Trophoblast cell (in vitro differentiated cells and primary cell): ENCODE measurements at regions not wholly inside any gene's neighbourhood (a gene's known extent, or its start where the extent isn't known, plus 50 kb on each side); places are given as distances from the start of the nearest gene placed in this dataset.
A peak's percentile ranks its signal among the peaks of the same experiment; 100 is the strongest.

Experiments
- DNase-seq, 2 donors: peaks; one replicate each; pipeline ENCODE4 v3.0.0-alpha.2; 2016
- H2AFZ ChIP-seq: 2 replicates; pipeline ENCODE4 v1.6.1; 2013; ENCODE audit warnings: low read length, moderate library complexity, mild to moderate bottlenecking; ENCODE audit not compliant: insufficient read depth, poor library complexity
- H2AK5ac ChIP-seq: 2 replicates; pipeline ENCODE4 v1.6.1; 2013; ENCODE audit warnings: mild to moderate bottlenecking, low read length
- H2BK120ac ChIP-seq: 2 replicates; pipeline ENCODE4 v1.6.1; 2013; ENCODE audit warnings: low read length, mild to moderate bottlenecking, moderate library complexity; ENCODE audit not compliant: insufficient read depth, poor library complexity
- H2BK12ac ChIP-seq: 2 replicates; pipeline ENCODE4 v1.6.1; 2013; ENCODE audit warnings: mild to moderate bottlenecking, low read length, moderate library complexity
- H2BK5ac ChIP-seq: 2 replicates; pipeline ENCODE4 v1.6.1; 2013; ENCODE audit warnings: low read length, low read depth, moderate library complexity, mild to moderate bottlenecking; ENCODE audit not compliant: poor library complexity
- H3K14ac ChIP-seq: 2 replicates; pipeline ENCODE4 v1.6.1; 2013; ENCODE audit warnings: mild to moderate bottlenecking, low read length
- H3K18ac ChIP-seq: 2 replicates; pipeline ENCODE4 v1.6.1; 2013; ENCODE audit warnings: mild to moderate bottlenecking, low read length
- H3K23ac ChIP-seq: 2 replicates; pipeline ENCODE4 v1.6.1; 2013; ENCODE audit warnings: low read length
- H3K27ac ChIP-seq: 2 replicates; pipeline ENCODE4 v1.5.1; 2013; ENCODE audit warnings: low read depth, mild to moderate bottlenecking, inconsistent platforms, low read length, moderate library complexity
- H3K27me3 ChIP-seq: 2 replicates; pipeline ENCODE4 v1.6.1; 2013; ENCODE audit warnings: inconsistent platforms, mild to moderate bottlenecking, low read length, moderate library complexity; ENCODE audit not compliant: insufficient read depth
- H3K36me3 ChIP-seq, 2 experiments: 1 replicate in 1 of 2; 2 replicates in 1 of 2; pipeline ENCODE4 v1.6.1; 2013; ENCODE audit warnings: low read length in 2 of 2, mild to moderate bottlenecking in 2 of 2, moderate library complexity in 1 of 2; ENCODE audit not compliant: insufficient read depth in 2 of 2, control insufficient read depth in 1 of 2
- H3K4ac ChIP-seq: 2 replicates; pipeline ENCODE4 v1.6.1; 2013; ENCODE audit warnings: low read depth, mild to moderate bottlenecking, low read length, moderate library complexity
- H3K4me1 ChIP-seq, 2 experiments: 1 replicate in 1 of 2; 2 replicates in 1 of 2; pipeline ENCODE4 v1.6.1; 2013; ENCODE audit warnings: low read length in 2 of 2, mild to moderate bottlenecking in 2 of 2, moderate library complexity in 1 of 2; ENCODE audit not compliant: insufficient read depth in 2 of 2, control insufficient read depth in 1 of 2
- H3K4me2 ChIP-seq: 2 replicates; pipeline ENCODE4 v1.6.1; 2013; ENCODE audit warnings: inconsistent platforms, mild to moderate bottlenecking, low read length, moderate library complexity
- H3K4me3 ChIP-seq: 2 replicates; pipeline ENCODE4 v1.5.1; 2013; ENCODE audit warnings: mild to moderate bottlenecking, low read depth, low read length, inconsistent platforms
- H3K79me1 ChIP-seq: one replicate; pipeline ENCODE4 v1.6.1; 2013; ENCODE audit warnings: low read length
- H3K79me2 ChIP-seq: 2 replicates; pipeline ENCODE4 v1.6.1; 2013; ENCODE audit warnings: low read length, mild to moderate bottlenecking; ENCODE audit not compliant: control insufficient read depth, insufficient read depth, poor library complexity
- H3K9ac ChIP-seq: 2 replicates; pipeline ENCODE4 v1.6.1; 2013; ENCODE audit warnings: mild to moderate bottlenecking, low read length
- H3K9me3 ChIP-seq: 2 replicates; pipeline ENCODE4 v1.6.1; 2013; ENCODE audit warnings: low read depth, mild to moderate bottlenecking, control low read depth, inconsistent platforms, low read length; ENCODE audit not compliant: insufficient read depth
- H4K12ac ChIP-seq: 2 replicates; pipeline ENCODE4 v1.6.1; 2013; ENCODE audit warnings: low read depth, mild to moderate bottlenecking, low read length, moderate library complexity
- H4K8ac ChIP-seq: 2 replicates; pipeline ENCODE4 v1.6.1; 2013; ENCODE audit warnings: low read depth, mild to moderate bottlenecking, low read length, moderate library complexity
- H4K91ac ChIP-seq: one replicate; pipeline ENCODE4 v1.6.1; 2013; ENCODE audit warnings: low read depth, mild to moderate bottlenecking, low read length, moderate library complexity
- WGBS: extraction: QIAGEN DNeasy Blood & Tissue Kit; methylation state at CpG from one replicate; pipeline ENCODE4 v1.1.7; 2013; ENCODE audit warnings: missing lambda C conversion rate; ENCODE audit not compliant: insufficient read length, insufficient coverage; ENCODE audit errors: extremely low coverage; 5-methylcytosine and 5-hydroxymethylcytosine counted together

DNA sequence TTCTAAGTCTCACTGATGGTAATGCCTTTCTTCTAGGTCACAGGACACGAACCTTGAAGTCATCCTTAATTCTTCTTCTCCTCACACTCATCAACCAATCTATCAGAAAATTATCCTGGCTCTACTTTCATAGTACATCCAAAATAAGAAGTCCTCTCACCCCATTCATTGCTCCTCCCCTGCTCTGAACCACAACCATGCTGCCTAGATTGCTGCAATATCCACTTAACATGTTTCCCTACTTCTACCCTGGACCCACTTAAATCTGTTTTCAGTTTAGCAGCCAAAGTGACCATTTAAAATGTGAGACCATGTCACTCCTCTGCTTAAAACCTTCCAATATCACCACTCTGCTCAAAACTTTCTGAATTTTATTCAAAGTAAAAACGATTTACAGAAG is 445.9 kb upstream of the FAT3 start:
- H3K79me1 ChIP-seq, result no peaks in the 10 kb centered on the region
- H3K9ac ChIP-seq, result no peak overlapping the region
- H4K12ac ChIP-seq, result no peak overlapping the region
- H3K4me1 ChIP-seq, result no peaks in the 10 kb centered on the region
- H3K4me3 ChIP-seq, result no peak overlapping the region
- no peak overlapping the region for H3K23ac ChIP-seq
- peaks cover 0 to 3% of the 10 kb centered on the region in 2 experiments for H3K36me3 ChIP-seq
- no peak overlapping the region for H3K14ac ChIP-seq
- no peak overlapping the region for H4K91ac ChIP-seq
- no peak overlapping the region for H3K18ac ChIP-seq
- no peak overlapping the region for H3K4me2 ChIP-seq
- peaks cover 5% of the 10 kb centered on the region for H3K9me3 ChIP-seq
- H2BK12ac ChIP-seq, result no peak overlapping the region
- H2AFZ ChIP-seq, result no peak overlapping the region
- H2BK120ac ChIP-seq, result no peak overlapping the region
- DNase-seq, result no peak
- no peak overlapping the region for H2BK5ac ChIP-seq
- no peak overlapping the region for H4K8ac ChIP-seq
- no peaks in the 10 kb centered on the region for H3K27me3 ChIP-seq
- no CpG with 5 or more reads among the region's 2 CpGs for WGBS
- H3K4ac ChIP-seq, result no peak overlapping the region
- no peak overlapping the region for H2AK5ac ChIP-seq
- H3K79me2 ChIP-seq, result no peaks in the 10 kb centered on the region
- H3K27ac ChIP-seq, result no peak overlapping the region

DNA sequence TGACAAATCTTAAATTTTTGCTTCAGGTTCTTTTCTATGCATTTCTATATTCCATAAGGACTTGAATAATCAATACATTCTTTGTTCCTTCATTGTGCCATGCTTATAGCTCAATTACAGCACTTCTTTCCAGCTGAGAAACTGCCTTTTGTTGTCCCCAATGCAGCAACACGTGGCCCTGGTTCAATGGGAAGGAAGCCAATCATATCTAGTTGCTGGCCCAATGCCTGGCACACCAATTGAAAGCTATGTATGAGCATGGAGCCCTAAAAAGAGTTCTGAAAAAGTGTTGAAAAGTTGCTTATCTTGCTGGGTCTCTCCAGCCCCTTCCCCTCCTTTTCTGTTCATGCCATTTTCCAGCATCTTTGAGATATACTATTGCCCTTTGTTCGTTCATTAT is 448.0 kb upstream of the FAT3 start:
- H2BK120ac ChIP-seq, result no peak overlapping the region

DNA sequence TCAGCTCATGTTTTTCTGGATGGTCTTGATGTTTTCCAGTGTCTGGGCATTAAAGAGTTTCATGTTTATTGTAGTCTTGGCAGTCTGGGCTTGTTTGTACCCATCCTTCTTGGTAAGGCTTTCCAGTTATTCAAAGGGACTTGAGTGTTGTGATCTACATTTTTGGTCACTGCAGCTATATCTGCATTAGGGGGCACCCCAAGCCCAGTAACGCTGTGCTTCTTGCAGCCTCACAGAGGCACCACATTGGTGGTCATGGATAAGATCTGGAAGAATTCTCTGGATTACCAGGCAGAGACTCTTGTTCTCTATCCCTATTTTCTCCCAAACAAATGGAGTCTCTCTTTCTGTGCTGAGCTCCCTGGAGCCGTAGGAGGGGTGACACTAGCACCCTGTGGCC is 451.5 kb upstream of the FAT3 start:
- DNase-seq, result no peak
- WGBS, result no CpG with 5 or more reads among the region's 2 CpGs
- Histone ChIP-seq H3K27ac (no peak overlapping the region), H3K27me3 (no peaks in the 10 kb centered on the region), H2BK120ac (no peak overlapping the region), H3K79me1 (peaks cover 5% of the 10 kb centered on the region), H3K4ac (no peak overlapping the region), H3K9ac (no peak overlapping the region), H3K23ac (no peak overlapping the region), H2BK12ac (peak overlapping the region; percentile 65), H3K4me1 (peaks cover 0 to 2% of the 10 kb centered on the region in 2 experiments), H4K8ac (no peak overlapping the region), H3K4me2 (no peak overlapping the region), H4K91ac (no peak overlapping the region), H3K4me3 (no peak overlapping the region), H3K79me2 (no peaks in the 10 kb centered on the region), H3K14ac (peak overlapping the region; percentile 4), H2AFZ (no peak overlapping the region), H3K9me3 (no peaks in the 10 kb centered on the region), H4K12ac (no peak overlapping the region), H3K18ac (no peak overlapping the region), H2AK5ac (no peak overlapping the region), H3K36me3 (no peaks in the 10 kb centered on the region), H2BK5ac (no peak overlapping the region)

More for the DNA sequence above, 448.0 kb upstream of the FAT3 start:
- H4K91ac ChIP-seq, result no peak overlapping the region
- no peak overlapping the region for H4K12ac ChIP-seq
- DNase-seq, result no peak
- peaks cover 0 to 2% of the 10 kb centered on the region in 2 experiments for H3K4me1 ChIP-seq
- H3K23ac ChIP-seq, result no peak overlapping the region
- peaks cover 5% of the 10 kb centered on the region for H3K79me1 ChIP-seq
- no peaks in the 10 kb centered on the region for H3K79me2 ChIP-seq
- H2BK12ac ChIP-seq, result no peak overlapping the region
- H3K27me3 ChIP-seq, result no peaks in the 10 kb centered on the region
- H4K8ac ChIP-seq, result no peak overlapping the region
- H3K9me3 ChIP-seq, result no peaks in the 10 kb centered on the region
- H3K27ac ChIP-seq, result no peak overlapping the region
- no peak overlapping the region for H3K18ac ChIP-seq
- H3K14ac ChIP-seq, result no peak overlapping the region
- no peak overlapping the region for H2AFZ ChIP-seq
- H3K9ac ChIP-seq, result no peak overlapping the region
- H3K4ac ChIP-seq, result no peak overlapping the region
- H3K4me3 ChIP-seq, result no peak overlapping the region
- no CpG with 5 or more reads among the region's 2 CpGs for WGBS
- H3K36me3 ChIP-seq, result no peaks in the 10 kb centered on the region
- H2AK5ac ChIP-seq, result no peak overlapping the region
- H2BK5ac ChIP-seq, result no peak overlapping the region
- H3K4me2 ChIP-seq, result no peak overlapping the region

DNA sequence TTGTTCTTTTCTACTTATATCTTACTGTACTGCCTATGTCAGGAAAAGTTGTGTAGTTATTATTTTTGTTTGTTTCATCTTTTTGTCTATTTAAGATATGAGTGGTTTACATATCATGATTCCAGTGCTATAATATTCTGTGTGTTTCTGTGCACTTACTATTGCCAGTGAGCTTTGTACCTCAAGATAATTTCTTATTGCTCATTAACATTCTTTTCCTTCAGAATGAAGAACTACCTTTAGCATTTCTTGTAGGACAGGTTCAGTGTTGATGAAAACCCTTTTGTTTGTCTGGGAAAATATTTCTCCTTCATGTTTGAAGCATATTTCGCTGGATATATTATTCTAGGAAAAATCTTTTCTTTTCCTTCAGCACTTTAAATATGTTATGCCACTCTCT is 452.7 kb upstream of the FAT3 start:
- Histone ChIP-seq H3K9me3 (no peaks in the 10 kb centered on the region), H3K14ac (no peak overlapping the region), H3K36me3 (no peaks in the 10 kb centered on the region), H4K91ac (no peak overlapping the region), H4K12ac (no peak overlapping the region), H2AFZ (no peak overlapping the region), H3K27me3 (no peaks in the 10 kb centered on the region), H3K9ac (no peak overlapping the region), H3K23ac (no peak overlapping the region), H2AK5ac (no peak overlapping the region), H2BK12ac (no peak overlapping the region), H2BK5ac (no peak overlapping the region), H3K4me1 (peaks cover 0 to 2% of the 10 kb centered on the region in 2 experiments), H3K79me1 (peaks cover 5% of the 10 kb centered on the region), H3K4me3 (no peak overlapping the region), H3K4ac (no peak overlapping the region), H3K18ac (no peak overlapping the region), H3K27ac (no peak overlapping the region), H2BK120ac (no peak overlapping the region), H3K79me2 (no peaks in the 10 kb centered on the region), H3K4me2 (no peak overlapping the region), H4K8ac (no peak overlapping the region)
- no peak for DNase-seq
- no CpG with 5 or more reads among the region's 1 CpG for WGBS
